ENCODE measurements at regions not wholly inside any gene's neighbourhood (a gene's known extent, or its start where the extent isn't known, plus 50 kb on each side); places are given as distances from the start of the nearest gene placed in this dataset.

DNA sequence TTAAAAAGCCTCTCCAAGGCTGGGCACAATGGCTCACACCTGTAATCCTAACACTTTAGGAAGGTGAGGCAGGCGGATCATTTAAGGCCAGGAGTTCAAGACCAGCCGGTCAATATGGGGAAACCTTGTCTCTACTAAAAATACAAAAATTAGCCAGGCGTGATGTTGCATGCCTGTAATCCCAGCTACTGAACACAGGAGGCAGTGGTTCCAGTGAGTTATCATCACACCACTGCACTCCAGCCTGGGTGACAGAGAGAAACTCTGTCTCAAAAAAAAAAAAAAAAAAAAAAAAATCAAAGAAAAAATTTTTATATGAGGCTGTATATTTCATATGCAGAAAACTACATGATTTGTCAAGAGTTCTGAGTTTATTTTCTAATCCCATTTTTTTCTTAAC lies 1107.1 kb upstream of the TMPRSS15 start:
- POLR2A ChIA-PET, result no interaction called here
- DNase-seq (ENCODE audit: unreplicated experiment), result no peak

DNA sequence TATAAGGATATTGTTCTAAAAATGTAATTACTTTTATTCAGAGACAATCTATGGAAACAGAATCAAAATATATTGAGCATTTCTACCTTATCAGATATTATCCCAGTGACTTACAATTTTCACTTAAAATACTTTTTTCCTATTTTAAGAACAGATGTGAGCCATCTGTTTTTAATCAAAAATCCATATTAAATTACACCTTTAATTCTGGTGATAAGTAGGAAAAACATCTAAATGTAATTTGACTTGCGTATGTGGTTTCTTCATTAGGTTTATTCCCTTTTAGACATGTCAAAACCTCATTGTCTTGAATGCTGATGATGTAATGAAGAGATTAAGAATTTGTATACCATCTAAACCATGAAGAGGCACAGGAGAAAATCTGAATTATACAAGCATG lies 1118.8 kb upstream of the TMPRSS15 start:
- ChIA-PET CTCF (no interaction called here), POLR2A (no interaction called here)
- H3K27me3 Mint-ChIP-seq (ENCODE audit: insufficient read depth, unreplicated experiment), result no peaks in the 10 kb centered on the region
- H3K4me1 Mint-ChIP-seq (ENCODE audit: insufficient read depth, unreplicated experiment), result peaks cover 11% of the 10 kb centered on the region
- H3K27ac Mint-ChIP-seq (ENCODE audit: low read depth, unreplicated experiment), result no peak overlapping the region
- no peak for DNase-seq (ENCODE audit: unreplicated experiment)
- H3K9me3 Mint-ChIP-seq (ENCODE audit: unreplicated experiment), result no peaks in the 10 kb centered on the region
- intact Hi-C loops (cut with micrococcal nuclease), result no loop called here
- no TSS peak for BruUV-seq (replicated peaks)
- no peak overlapping the region for H3K4me3 Mint-ChIP-seq (ENCODE audit: unreplicated experiment)
- H3K36me3 Mint-ChIP-seq (ENCODE audit: insufficient read depth, unreplicated experiment), result no peaks in the 10 kb centered on the region
- TF ChIP-seq CTCF (IDR thresholded peaks at IDR 0.05; ENCODE audit: unreplicated experiment), result no peak

More for the DNA sequence above, 1107.1 kb upstream of the TMPRSS15 start:
- CTCF ChIA-PET, result interaction anchor here (1.1 kb wide), 1 partner anchor 43 kb away, joined by 3 read pairs; no protein-coding TSS in a partner anchor
- no peaks in the 10 kb centered on the region for H3K27me3 Mint-ChIP-seq (ENCODE audit: insufficient read depth, unreplicated experiment)
- peaks cover 9% of the 10 kb centered on the region for H3K4me1 Mint-ChIP-seq (ENCODE audit: insufficient read depth, unreplicated experiment)
- no peaks in the 10 kb centered on the region for H3K36me3 Mint-ChIP-seq (ENCODE audit: insufficient read depth, unreplicated experiment)
- BruUV-seq (replicated peaks), result no TSS peak
- intact Hi-C loops (cut with micrococcal nuclease), result no loop called here
- no peak for TF ChIP-seq CTCF (IDR thresholded peaks at IDR 0.05; ENCODE audit: unreplicated experiment)
- no peak overlapping the region for H3K4me3 Mint-ChIP-seq (ENCODE audit: unreplicated experiment)
- no peak overlapping the region for H3K27ac Mint-ChIP-seq (ENCODE audit: low read depth, unreplicated experiment)
- H3K9me3 Mint-ChIP-seq (ENCODE audit: unreplicated experiment), result peaks cover 27% of the 10 kb centered on the region

DNA sequence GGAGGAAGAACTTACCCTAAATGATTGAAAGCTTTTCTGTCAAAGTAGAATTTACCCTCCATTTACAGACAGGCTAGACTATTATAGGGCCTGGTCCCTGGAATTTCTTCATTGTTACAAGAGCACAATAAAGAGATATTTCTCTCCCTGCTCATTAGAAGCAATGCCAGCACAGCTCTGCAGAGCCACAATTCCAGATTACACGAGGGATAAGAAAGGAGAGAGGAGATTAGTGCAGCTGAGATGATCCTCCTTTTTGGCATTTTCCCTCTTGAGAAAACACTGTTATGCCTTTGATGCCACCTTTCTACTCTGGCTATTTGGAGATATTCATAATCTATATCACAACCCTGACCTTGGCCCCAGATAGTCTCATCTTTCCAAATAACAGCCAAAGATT lies 1119.5 kb upstream of the TMPRSS15 start:
- intact Hi-C loops (cut with micrococcal nuclease), result no loop called here
- Mint-ChIP-seq H3K27me3 (ENCODE audit: insufficient read depth, unreplicated experiment) (no peaks in the 10 kb centered on the region), H3K9me3 (ENCODE audit: unreplicated experiment) (no peaks in the 10 kb centered on the region), H3K4me3 (ENCODE audit: unreplicated experiment) (no peak overlapping the region), H3K36me3 (ENCODE audit: insufficient read depth, unreplicated experiment) (no peaks in the 10 kb centered on the region), H3K4me1 (ENCODE audit: insufficient read depth, unreplicated experiment) (peaks cover 11% of the 10 kb centered on the region), H3K27ac (ENCODE audit: low read depth, unreplicated experiment) (peak overlapping the region; percentile 32)
- POLR2A ChIA-PET, result interaction anchor here (1.2 kb wide), 1 partner anchor 19 kb away, joined by 3 read pairs; no protein-coding TSS in a partner anchor
- CTCF ChIA-PET, result interaction anchor here (0.7 to 1.0 kb wide), 2 partner anchors 19 to 1199 kb away, joined by 5 to 6 read pairs; no protein-coding TSS in a partner anchor
- no peak for TF ChIP-seq CTCF (IDR thresholded peaks at IDR 0.05; ENCODE audit: unreplicated experiment)
- DNase-seq (ENCODE audit: unreplicated experiment), result no peak
- BruUV-seq (replicated peaks), result no TSS peak

- Mint-ChIP-seq H3K36me3 (ENCODE audit: insufficient read depth, unreplicated experiment) (no peaks in the 10 kb centered on the region), H3K4me1 (ENCODE audit: insufficient read depth, unreplicated experiment) (peaks cover 11% of the 10 kb centered on the region), H3K27ac (ENCODE audit: low read depth, unreplicated experiment) (peak overlapping the region; percentile 32), H3K27me3 (ENCODE audit: insufficient read depth, unreplicated experiment) (no peaks in the 10 kb centered on the region), H3K9me3 (ENCODE audit: unreplicated experiment) (no peaks in the 10 kb centered on the region), H3K4me3 (ENCODE audit: unreplicated experiment) (peak overlapping the region; percentile 0)
- no TSS peak for BruUV-seq (replicated peaks)
- TF ChIP-seq CTCF (IDR thresholded peaks at IDR 0.05; ENCODE audit: unreplicated experiment), result no peak
- POLR2A ChIA-PET, result interaction anchor here (1.2 kb wide), 1 partner anchor 18 kb away, joined by 3 read pairs; no protein-coding TSS in a partner anchor
- intact Hi-C loops (cut with micrococcal nuclease), result no loop called here
- CTCF ChIA-PET, result interaction anchor here (0.7 to 1.0 kb wide), 2 partner anchors 18 to 1198 kb away, joined by 5 to 6 read pairs; no protein-coding TSS in a partner anchor
- peak; percentile 82 for DNase-seq (ENCODE audit: unreplicated experiment)
Measured at GRCh38 chr21:19523746-19524145, 1120.2 kb upstream of the TMPRSS15 start.
